Activated CD8-positive, alpha-beta T cell treated with anti-CD3 and anti-CD28 coated beads, Interleukin-2, amount 10 ng/mL, durations not matched to agents 7 days and 5 days (primary cell): ENCODE measurements at regions not wholly inside any gene's neighbourhood (a gene's known extent, or its start where the extent isn't known, plus 50 kb on each side); places are given as distances from the start of the nearest gene placed in this dataset.
A peak's percentile ranks its signal among the peaks of the same experiment; 100 is the strongest.
"Not testable (repeated sequence)": the region's sequence is repeated elsewhere in the genome, so short reads cannot be mapped to it uniquely, and the experiment has no call there.

Experiments
- ATAC-seq: fragments of 150-1000 bp; cut with Tn5 transposase; one replicate; pipeline ENCODE4 v1.10.0; 2021; ENCODE audit warnings: moderate library complexity
- CTCF ChIA-PET: fragments of 350-600 bp; sonication (Branson Sonifier 250); formaldehyde crosslinking; loops from one replicate; lab custom pipeline; 2021; ENCODE audit warnings: antibody characterized with exemption; lab: Charles Lee
- POLR2A ChIA-PET: fragments of 350-600 bp; sonication (Branson Sonifier 250); formaldehyde crosslinking; loops from one replicate; lab custom pipeline; 2021; ENCODE audit warnings: antibody characterized with exemption; lab: Charles Lee
- DNase-seq: peaks from one replicate; pipeline ENCODE4 v3.0.0-alpha.2; 2020
- H3K27ac Mint-ChIP-seq: one replicate; pipeline ENCODE4 v1.8.0; 2021; ENCODE audit warnings: mild to moderate bottlenecking, mixed read lengths
- H3K27me3 Mint-ChIP-seq: one replicate; pipeline ENCODE4 v1.8.0; 2021; ENCODE audit warnings: low read depth, mixed read lengths
- H3K36me3 Mint-ChIP-seq: one replicate; pipeline ENCODE4 v1.8.0; 2021; ENCODE audit warnings: low read depth, mixed read lengths
- H3K4me1 Mint-ChIP-seq: one replicate; pipeline ENCODE4 v1.8.0; 2021; ENCODE audit warnings: low read depth, mixed read lengths
- H3K4me3 Mint-ChIP-seq: one replicate; pipeline ENCODE4 v1.8.0; 2021; ENCODE audit warnings: mild to moderate bottlenecking, mixed read lengths
- H3K9me3 Mint-ChIP-seq: one replicate; pipeline ENCODE4 v1.8.0; 2022; ENCODE audit warnings: mixed read lengths; ENCODE audit not compliant: insufficient read depth

DNA sequence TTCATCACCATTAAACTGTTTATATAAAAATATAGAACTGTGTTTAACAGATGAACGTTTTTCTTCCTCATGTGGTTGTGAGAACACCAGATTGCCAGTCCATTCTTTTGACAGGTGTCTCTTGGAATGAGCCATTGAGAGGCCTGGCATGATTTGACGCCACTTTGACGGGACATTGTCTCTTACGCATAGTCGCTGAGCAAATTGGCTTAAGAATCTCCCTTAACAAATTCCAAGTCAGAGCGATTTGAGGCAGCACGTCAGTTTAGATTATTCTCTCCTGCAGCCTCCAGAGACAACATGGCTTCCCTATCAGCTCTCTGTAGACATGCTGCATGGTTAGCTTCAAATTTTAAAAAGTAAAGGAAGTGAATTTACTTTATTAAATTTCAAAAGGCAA lies 510.7 kb upstream of the ACO1 start:
- H3K4me3 Mint-ChIP-seq = no peak overlapping the region
- no peaks in the 10 kb centered on the region for H3K4me1 Mint-ChIP-seq
- no peaks in the 10 kb centered on the region for H3K36me3 Mint-ChIP-seq
- ATAC-seq = no peak
- ChIA-PET CTCF (no interaction called here), POLR2A (no interaction called here)
- H3K27ac Mint-ChIP-seq = no peak overlapping the region
- no peak for DNase-seq
- H3K27me3 Mint-ChIP-seq = no peaks in the 10 kb centered on the region
- H3K9me3 Mint-ChIP-seq = no peaks in the 10 kb centered on the region

DNA sequence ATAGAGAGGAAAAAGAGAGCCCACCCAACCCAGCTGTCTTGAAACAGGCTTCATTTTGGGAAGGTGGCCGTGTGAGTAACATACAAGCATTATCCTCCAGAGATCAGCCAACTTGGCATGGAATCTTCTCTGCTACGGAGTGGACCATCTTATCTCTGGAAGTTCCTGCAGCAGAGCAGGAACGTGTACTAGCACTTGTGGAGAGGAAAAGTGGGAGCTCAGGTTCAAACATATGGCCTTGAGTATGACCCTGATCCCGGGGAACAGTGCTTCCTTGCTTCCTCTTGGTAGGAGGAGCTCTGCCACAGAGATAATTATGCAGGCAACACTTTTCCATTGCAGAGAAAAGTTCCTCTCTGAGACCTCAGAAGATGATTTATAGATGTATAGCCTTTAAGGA lies 490.4 kb upstream of the ACO1 start:
- H3K27me3 Mint-ChIP-seq = no peaks in the 10 kb centered on the region
- H3K4me1 Mint-ChIP-seq = no peaks in the 10 kb centered on the region
- H3K9me3 Mint-ChIP-seq = no peaks in the 10 kb centered on the region
- CTCF ChIA-PET = no interaction called here
- no peak overlapping the region for H3K4me3 Mint-ChIP-seq
- no peak overlapping the region for H3K27ac Mint-ChIP-seq
- DNase-seq = no peak
- no peak for ATAC-seq
- POLR2A ChIA-PET = no interaction called here
- no peaks in the 10 kb centered on the region for H3K36me3 Mint-ChIP-seq

DNA sequence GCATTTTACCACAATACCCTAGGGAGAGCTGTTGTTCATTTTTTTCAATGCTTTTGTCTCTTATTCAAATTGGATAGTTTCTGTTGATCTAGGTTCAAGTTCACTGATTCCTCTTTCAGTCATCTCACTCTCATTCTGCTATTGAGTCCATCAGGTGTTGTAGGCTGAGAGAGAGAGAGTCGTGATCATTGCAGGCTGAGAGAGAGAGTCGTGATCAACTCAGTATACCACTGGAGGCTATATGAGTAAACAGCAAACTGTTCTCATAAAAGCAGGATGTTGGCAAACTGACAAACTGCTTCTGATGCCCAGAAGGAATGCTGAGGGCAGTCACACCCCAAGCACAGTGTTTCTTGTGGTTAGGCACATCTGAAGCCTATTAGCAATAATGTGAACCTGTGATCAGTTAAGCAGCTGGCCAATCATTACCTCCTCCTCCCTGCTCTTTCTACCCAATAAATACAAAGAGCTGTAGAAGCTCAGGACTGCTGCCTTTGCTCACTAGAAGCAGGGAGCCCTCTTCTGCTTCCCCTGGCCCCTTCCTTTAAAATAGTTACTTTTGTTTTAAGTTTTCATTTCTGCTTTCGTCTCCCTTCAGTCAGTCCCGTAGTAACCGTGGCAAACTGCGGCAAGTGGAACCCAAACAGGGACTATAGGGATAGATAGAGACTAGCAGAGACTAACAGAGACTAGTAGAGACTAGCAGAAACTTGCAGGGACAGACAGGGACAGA lies 476.1 kb upstream of the ACO1 start:
- ChIA-PET POLR2A (no interaction called here), CTCF (no interaction called here)
- Mint-ChIP-seq H3K4me3 (peak overlapping the region; percentile 32), H3K9me3 (no peaks in the 10 kb centered on the region), H3K36me3 (no peaks in the 10 kb centered on the region), H3K27ac (peak overlapping the region; percentile 29), H3K27me3 (no peaks in the 10 kb centered on the region), H3K4me1 (no peaks in the 10 kb centered on the region)
- ATAC-seq (no peak), DNase-seq (no peak)

DNA sequence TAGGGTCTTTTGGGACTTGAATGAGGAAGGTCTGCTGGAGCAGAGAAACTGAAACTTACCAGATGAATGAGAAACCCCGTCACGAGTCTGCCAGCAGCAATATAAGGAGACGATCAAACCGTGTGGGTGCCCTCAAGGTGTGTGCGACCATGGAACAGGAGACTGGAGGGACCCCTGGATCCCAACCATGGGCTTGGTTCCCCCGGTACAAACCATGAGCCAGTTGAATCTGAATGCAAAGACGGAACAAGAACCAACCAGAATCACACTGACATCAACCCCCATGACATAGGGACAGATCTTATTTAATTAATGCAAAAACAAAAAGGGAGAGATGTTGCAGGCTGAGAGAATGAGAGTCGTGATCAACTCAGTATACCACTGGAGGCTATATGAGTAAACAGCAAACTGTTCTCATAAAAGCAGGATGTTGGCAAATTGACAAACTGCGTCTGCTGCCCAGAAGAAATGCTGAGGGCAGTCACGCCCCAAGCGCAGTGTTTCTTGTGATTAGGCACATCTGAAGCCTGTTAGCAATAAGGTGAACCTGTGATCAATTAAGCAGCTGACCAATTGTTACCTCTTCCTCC lies 475.5 kb upstream of the ACO1 start:
- CTCF ChIA-PET = no interaction called here
- POLR2A ChIA-PET = no interaction called here
- Mint-ChIP-seq H3K36me3 (no peaks in the 10 kb centered on the region), H3K4me3 (peak overlapping the region; percentile 32), H3K27ac (peak overlapping the region; percentile 29), H3K27me3 (no peaks in the 10 kb centered on the region), H3K9me3 (no peaks in the 10 kb centered on the region), H3K4me1 (no peaks in the 10 kb centered on the region)
- DNase-seq = no peak
- ATAC-seq = no peak

DNA sequence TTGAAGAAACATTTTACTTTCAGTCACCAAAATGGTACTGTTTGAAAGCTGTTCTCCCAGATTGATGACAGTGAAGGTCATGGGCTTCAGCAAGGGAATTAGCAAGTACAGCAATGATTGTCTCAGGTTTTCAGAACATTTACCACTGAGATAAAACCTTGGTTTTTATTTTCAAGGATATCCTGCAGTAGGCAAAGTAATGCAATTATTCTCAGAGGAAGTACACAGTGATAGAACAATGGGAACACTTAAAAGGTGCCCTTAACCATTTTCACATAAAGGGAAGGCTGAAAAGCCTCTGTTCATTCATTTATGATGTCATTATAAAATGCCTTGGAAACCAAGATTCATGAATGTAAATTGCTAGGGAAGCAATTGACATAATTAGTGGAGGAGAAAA lies 471.8 kb upstream of the ACO1 start:
- ATAC-seq (no peak), DNase-seq (no peak)
- CTCF ChIA-PET = no interaction called here
- H3K9me3 Mint-ChIP-seq = peaks cover 4% of the 10 kb centered on the region
- H3K27ac Mint-ChIP-seq = no peak overlapping the region
- POLR2A ChIA-PET = no interaction called here
- no peak overlapping the region for H3K4me3 Mint-ChIP-seq
- H3K27me3 Mint-ChIP-seq = no peaks in the 10 kb centered on the region
- H3K36me3 Mint-ChIP-seq = no peaks in the 10 kb centered on the region
- H3K4me1 Mint-ChIP-seq = no peaks in the 10 kb centered on the region

DNA sequence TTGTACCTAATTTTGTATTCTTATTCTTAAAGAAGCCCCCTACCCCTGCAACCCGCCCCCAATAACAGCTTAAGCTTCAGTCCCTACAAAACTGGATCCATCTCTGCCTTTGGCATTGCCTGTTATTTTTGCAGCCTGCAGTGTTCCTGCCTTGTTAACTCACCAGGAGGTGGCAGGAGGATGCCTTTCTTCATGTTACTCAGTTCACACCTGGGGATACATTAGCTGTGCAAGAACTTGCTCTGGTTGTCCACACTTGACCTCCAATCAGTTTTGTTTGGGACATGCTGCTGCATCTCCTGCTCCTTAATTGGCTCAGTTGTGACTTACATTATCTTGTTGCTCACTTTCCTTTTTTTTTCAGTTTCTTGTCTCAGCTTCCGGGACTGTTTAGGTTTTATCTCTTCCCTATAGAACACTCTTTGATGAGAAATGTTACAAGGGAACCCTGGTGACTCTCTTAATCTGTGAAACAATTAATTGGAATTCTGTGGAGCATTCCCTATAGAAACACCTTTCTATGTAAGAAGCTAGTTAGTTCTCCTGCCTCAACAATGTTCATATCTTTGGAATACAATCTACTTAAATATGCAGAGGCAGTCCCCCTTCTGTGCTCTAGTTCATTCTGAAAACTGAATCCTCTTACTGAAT lies 467.7 kb upstream of the ACO1 start:
- POLR2A ChIA-PET = no interaction called here
- peaks cover 7% of the 10 kb centered on the region for H3K9me3 Mint-ChIP-seq

DNA sequence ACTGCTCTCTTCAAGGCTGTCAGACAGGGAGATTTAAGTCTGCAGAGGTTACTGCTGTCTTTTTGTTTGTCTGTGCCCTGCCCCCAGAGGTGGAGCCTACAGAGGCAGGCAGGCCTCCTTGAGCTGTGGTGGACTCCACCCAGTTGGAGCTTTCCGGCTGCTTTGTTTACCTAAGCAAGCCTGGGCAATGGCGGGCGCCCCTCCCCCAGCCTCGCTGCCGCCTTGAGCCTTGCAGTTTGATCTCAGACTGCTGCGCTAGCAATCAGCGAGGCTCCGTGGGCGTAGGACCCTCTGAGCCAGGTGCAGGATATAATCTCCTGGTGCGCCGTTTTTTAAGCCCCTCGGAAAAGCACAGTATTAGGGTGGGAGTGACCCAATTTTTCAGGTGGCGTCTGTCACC lies 446.7 kb upstream of the ACO1 start:
- H3K4me1 Mint-ChIP-seq, H3K36me3 Mint-ChIP-seq, H3K9me3 Mint-ChIP-seq, H3K27ac Mint-ChIP-seq, H3K4me3 Mint-ChIP-seq, POLR2A ChIA-PET, DNase-seq, ATAC-seq, CTCF ChIA-PET, H3K27me3 Mint-ChIP-seq: not testable (repeated sequence)

More for the DNA sequence above, 467.7 kb upstream of the ACO1 start:
- no peaks in the 10 kb centered on the region for H3K36me3 Mint-ChIP-seq
- no peak overlapping the region for H3K27ac Mint-ChIP-seq
- H3K27me3 Mint-ChIP-seq = no peaks in the 10 kb centered on the region
- no peaks in the 10 kb centered on the region for H3K4me1 Mint-ChIP-seq
- ATAC-seq (no peak), DNase-seq (no peak)
- no peak overlapping the region for H3K4me3 Mint-ChIP-seq
- CTCF ChIA-PET = no interaction called here

DNA sequence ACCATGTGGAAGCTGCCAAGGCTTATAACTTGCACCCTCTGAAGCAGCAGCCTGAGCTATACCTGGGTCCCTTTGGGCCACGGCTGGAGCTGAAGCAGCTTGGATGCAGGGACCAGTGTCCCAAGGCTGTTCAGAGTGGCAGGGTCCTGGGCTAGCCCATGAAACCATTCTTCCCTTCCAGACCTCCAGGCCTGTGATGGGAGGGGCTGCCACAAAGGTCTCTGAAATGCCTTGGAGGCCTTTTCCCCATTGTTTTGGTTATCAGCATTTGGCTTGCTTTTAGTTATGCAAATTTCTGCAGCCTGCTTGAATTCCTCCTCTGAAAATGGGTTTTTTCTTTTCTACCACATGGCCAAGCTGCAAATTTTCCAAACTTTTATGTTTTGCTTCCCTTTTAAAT lies 433.7 kb upstream of the ACO1 start:
- POLR2A ChIA-PET = no interaction called here
- Mint-ChIP-seq H3K36me3 (no peaks in the 10 kb centered on the region), H3K4me3 (no peak overlapping the region), H3K4me1 (no peaks in the 10 kb centered on the region), H3K9me3 (no peaks in the 10 kb centered on the region), H3K27me3 (no peaks in the 10 kb centered on the region), H3K27ac (no peak overlapping the region)
- DNase-seq (no peak), ATAC-seq (no peak)
- CTCF ChIA-PET = no interaction called here

DNA sequence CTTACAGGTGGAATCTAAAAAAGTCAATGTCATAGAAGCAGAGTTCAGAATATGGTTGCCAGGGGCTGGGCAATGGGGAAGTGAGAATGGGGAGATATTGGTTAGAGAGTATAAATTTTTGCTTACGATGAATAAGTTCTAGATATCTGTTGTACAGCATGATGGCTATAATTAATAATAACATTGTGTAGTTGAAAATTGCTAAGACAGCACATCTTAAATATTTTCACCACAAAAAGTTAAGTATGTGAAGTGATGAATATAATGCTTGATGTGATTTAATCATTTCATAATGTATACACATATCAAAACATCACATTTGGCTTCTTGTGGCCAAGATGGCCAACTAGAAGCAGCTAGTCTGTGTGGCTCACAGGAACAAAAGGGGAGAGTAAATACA lies 425.9 kb upstream of the ACO1 start:
- Mint-ChIP-seq H3K9me3 (peaks cover 11% of the 10 kb centered on the region), H3K4me3 (no peak overlapping the region), H3K27me3 (no peaks in the 10 kb centered on the region), H3K27ac (no peak overlapping the region), H3K36me3 (no peaks in the 10 kb centered on the region), H3K4me1 (no peaks in the 10 kb centered on the region)
- ATAC-seq (no peak), DNase-seq (no peak)
- ChIA-PET POLR2A (no interaction called here), CTCF (no interaction called here)

DNA sequence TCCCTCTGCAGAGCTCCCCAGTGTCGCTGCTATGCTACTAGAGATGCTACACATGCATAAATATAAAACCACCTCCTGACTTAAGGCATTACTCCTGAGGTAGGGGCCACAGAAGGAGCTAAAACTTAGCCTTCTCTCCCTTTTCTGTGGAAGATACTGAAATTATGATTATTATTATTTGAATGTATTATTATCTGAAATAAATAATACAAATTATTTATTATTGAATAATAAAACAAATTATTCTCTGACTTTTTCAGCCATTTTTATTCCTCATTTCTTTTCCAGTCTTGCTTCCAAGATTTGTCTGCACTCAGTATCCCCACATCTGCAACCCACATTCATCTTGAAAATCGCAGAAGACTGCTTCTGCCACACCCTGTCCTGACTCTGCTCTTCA lies 414.9 kb upstream of the ACO1 start:
- H3K27ac Mint-ChIP-seq = no peak overlapping the region
- H3K4me3 Mint-ChIP-seq = no peak overlapping the region

DNA sequence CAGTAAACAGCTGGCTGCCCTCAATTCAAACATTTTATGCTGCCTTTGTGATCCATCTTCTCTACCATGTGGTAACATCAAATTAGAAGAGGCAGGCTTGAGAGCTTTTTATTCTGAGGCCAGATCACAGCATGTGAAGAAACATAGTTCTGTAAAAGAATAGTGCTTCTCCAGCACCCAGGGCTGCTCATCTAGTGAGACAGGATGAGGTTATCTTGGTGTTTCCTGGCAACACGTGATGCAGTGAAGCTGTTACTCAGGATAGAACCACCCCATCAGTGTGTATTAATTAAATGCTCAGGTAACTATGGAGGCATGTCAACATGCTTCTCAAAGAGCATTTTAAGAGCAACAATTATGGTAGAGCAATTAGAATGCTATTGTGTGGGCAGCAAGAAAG lies 400.5 kb upstream of the ACO1 start:
- Mint-ChIP-seq H3K4me1 (no peaks in the 10 kb centered on the region), H3K9me3 (peaks cover 1% of the 10 kb centered on the region), H3K36me3 (no peaks in the 10 kb centered on the region), H3K27ac (no peak overlapping the region), H3K4me3 (no peak overlapping the region), H3K27me3 (no peaks in the 10 kb centered on the region)
- POLR2A ChIA-PET = no interaction called here
- CTCF ChIA-PET = no interaction called here
- ATAC-seq = no peak
- DNase-seq = no peak

More for the DNA sequence above, 414.9 kb upstream of the ACO1 start:
- H3K27me3 Mint-ChIP-seq = no peaks in the 10 kb centered on the region
- H3K36me3 Mint-ChIP-seq = no peaks in the 10 kb centered on the region
- DNase-seq (no peak), ATAC-seq (no peak)
- POLR2A ChIA-PET = no interaction called here
- H3K4me1 Mint-ChIP-seq = no peaks in the 10 kb centered on the region
- H3K9me3 Mint-ChIP-seq = no peaks in the 10 kb centered on the region
- CTCF ChIA-PET = no interaction called here

DNA sequence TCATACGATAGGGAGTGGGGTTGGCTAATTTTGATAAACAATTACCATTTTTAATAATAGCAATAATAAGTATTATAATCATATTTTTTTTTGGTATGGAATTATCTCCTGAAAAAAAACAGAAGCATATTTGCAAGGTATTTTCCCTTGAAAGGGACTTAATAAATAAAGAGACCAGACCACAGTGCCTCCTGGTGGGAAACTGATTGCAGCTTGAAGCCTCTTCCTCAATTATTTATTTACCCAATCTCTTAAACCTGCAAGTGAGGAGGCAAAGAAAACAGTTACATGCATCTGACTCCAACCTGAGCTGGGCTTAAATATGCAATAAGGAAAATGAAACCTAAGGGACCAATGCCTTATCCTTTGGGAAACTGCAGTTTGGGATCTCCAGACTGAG lies 388.1 kb upstream of the ACO1 start:
- no peak overlapping the region for H3K27ac Mint-ChIP-seq
- no peak overlapping the region for H3K4me3 Mint-ChIP-seq
- ATAC-seq (no peak), DNase-seq (no peak)
- H3K4me1 Mint-ChIP-seq = no peaks in the 10 kb centered on the region
- H3K27me3 Mint-ChIP-seq = no peaks in the 10 kb centered on the region
- POLR2A ChIA-PET = no interaction called here
- H3K36me3 Mint-ChIP-seq = no peaks in the 10 kb centered on the region
- CTCF ChIA-PET = no interaction called here
- H3K9me3 Mint-ChIP-seq = no peaks in the 10 kb centered on the region
